Calu3 (cell line): ENCODE measurements at regions not wholly inside any gene's neighbourhood (a gene's known extent, or its start where the extent isn't known, plus 50 kb on each side); places are given as distances from the start of the nearest gene placed in this dataset.

Experiments used
- BruUV-seq: library from RNA; stranded (reverse); fragments of 400-500 nt; replicated peaks from 2 replicates; lab custom pipeline; 2021; lab: Mats Ljungman, UMichigan
- CTCF ChIA-PET: fragments of 300-600 bp; sonication (Branson Sonifier 250); formaldehyde crosslinking; loops from one replicate; lab custom pipeline; 2022; ENCODE audit warnings: antibody characterized with exemption; lab: Charles Lee
- DNase-seq: peaks from one replicate; pipeline ENCODE4 v3.0.0; 2022
- H3K27ac Mint-ChIP-seq: one replicate; pipeline ENCODE4 v1.8.0; 2022; ENCODE audit warnings: mixed read lengths; ENCODE audit not compliant: unreplicated experiment
- H3K27me3 Mint-ChIP-seq: one replicate; pipeline ENCODE4 v1.8.0; 2022; ENCODE audit warnings: mixed read lengths; ENCODE audit not compliant: unreplicated experiment
- H3K36me3 Mint-ChIP-seq: one replicate; pipeline ENCODE4 v1.8.0; 2022; ENCODE audit warnings: mild to moderate bottlenecking, moderate library complexity, mixed read lengths; ENCODE audit not compliant: insufficient read depth, unreplicated experiment
- H3K4me1 Mint-ChIP-seq: one replicate; pipeline ENCODE4 v1.8.0; 2022; ENCODE audit warnings: mild to moderate bottlenecking, low read depth, mixed read lengths; ENCODE audit not compliant: unreplicated experiment
- H3K4me3 Mint-ChIP-seq: one replicate; pipeline ENCODE4 v1.8.0; 2022; ENCODE audit warnings: mild to moderate bottlenecking, low read depth, moderate library complexity, mixed read lengths; ENCODE audit not compliant: unreplicated experiment
- H3K9me3 Mint-ChIP-seq: one replicate; pipeline ENCODE4 v1.8.0; 2022; ENCODE audit warnings: low read depth, mixed read lengths; ENCODE audit not compliant: unreplicated experiment
- CTCF ChIP-seq: fragments of 200-600 bp; IDR thresholded peaks from one replicate; pipeline ENCODE4 v1.8.0; 2022; ENCODE audit warnings: antibody characterized with exemption; ENCODE audit not compliant: unreplicated experiment
- intact Hi-C: fragments of 100-400 bp; cut with micrococcal nuclease; formaldehyde crosslinking; loops from one replicate; pipeline ENCODE4 v1.10.0; 2022; ENCODE audit not compliant: unreplicated experiment

GRCh38 chr16:8026450-8026849 is 563.9 kb downstream of the TMEM114 start:
- DNase-seq, result no peak
- Mint-ChIP-seq H3K4me1 (no peaks in the 10 kb centered on the region), H3K27ac (no peak overlapping the region), H3K27me3 (no peaks in the 10 kb centered on the region), H3K36me3 (no peaks in the 10 kb centered on the region), H3K9me3 (peaks cover 13% of the 10 kb centered on the region), H3K4me3 (no peak overlapping the region)
- CTCF ChIA-PET, result no interaction called here
- TF ChIP-seq CTCF, result no peak
- BruUV-seq, result no TSS peak
- intact Hi-C loops, result no loop called here

- Mint-ChIP-seq H3K4me1 (no peaks in the 10 kb centered on the region), H3K4me3 (no peak overlapping the region), H3K27ac (no peak overlapping the region), H3K36me3 (no peaks in the 10 kb centered on the region), H3K9me3 (peaks cover 16% of the 10 kb centered on the region), H3K27me3 (no peaks in the 10 kb centered on the region)
- intact Hi-C loops, result no loop called here
- no peak for TF ChIP-seq CTCF
- CTCF ChIA-PET, result no interaction called here
- DNase-seq, result no peak
- no TSS peak for BruUV-seq
These were observed 567.0 kb downstream of the TMEM114 start for GRCh38 chr16:8023326-8023725.

GRCh38 chr16:8005096-8005860 is 585.0 kb downstream of the TMEM114 start:
- Mint-ChIP-seq H3K36me3 (peaks cover 3% of the 10 kb centered on the region), H3K4me1 (no peaks in the 10 kb centered on the region), H3K27ac (no peak overlapping the region), H3K4me3 (no peak overlapping the region), H3K9me3 (peaks cover 13% of the 10 kb centered on the region), H3K27me3 (no peaks in the 10 kb centered on the region)
- no peak for DNase-seq
- no peak for TF ChIP-seq CTCF
- intact Hi-C loops, result no loop called here
- CTCF ChIA-PET, result no interaction called here
- no TSS peak for BruUV-seq

GRCh38 chr16:7998789-7999453 is 591.4 kb downstream of the TMEM114 start:
- Mint-ChIP-seq H3K9me3 (peaks cover 16% of the 10 kb centered on the region), H3K27ac (no peak overlapping the region), H3K4me1 (no peaks in the 10 kb centered on the region), H3K27me3 (no peaks in the 10 kb centered on the region), H3K4me3 (no peak overlapping the region), H3K36me3 (no peaks in the 10 kb centered on the region)
- intact Hi-C loops, result no loop called here
- no TSS peak for BruUV-seq
- CTCF ChIA-PET, result no interaction called here
- no peak for DNase-seq
- TF ChIP-seq CTCF, result no peak
